Hypothalamus (tissue), 51 donors: ENCODE measurements at regions not wholly inside any gene's neighbourhood (a gene's known extent, or its start where the extent isn't known, plus 50 kb on each side); places are given as distances from the start of the nearest gene placed in this dataset.

ENCODE experiments used
- DNase-seq, 51 donors: peaks; one replicate each; lab custom pipeline; 2025; lab: John Stamatoyannopoulos, UW

DNA sequence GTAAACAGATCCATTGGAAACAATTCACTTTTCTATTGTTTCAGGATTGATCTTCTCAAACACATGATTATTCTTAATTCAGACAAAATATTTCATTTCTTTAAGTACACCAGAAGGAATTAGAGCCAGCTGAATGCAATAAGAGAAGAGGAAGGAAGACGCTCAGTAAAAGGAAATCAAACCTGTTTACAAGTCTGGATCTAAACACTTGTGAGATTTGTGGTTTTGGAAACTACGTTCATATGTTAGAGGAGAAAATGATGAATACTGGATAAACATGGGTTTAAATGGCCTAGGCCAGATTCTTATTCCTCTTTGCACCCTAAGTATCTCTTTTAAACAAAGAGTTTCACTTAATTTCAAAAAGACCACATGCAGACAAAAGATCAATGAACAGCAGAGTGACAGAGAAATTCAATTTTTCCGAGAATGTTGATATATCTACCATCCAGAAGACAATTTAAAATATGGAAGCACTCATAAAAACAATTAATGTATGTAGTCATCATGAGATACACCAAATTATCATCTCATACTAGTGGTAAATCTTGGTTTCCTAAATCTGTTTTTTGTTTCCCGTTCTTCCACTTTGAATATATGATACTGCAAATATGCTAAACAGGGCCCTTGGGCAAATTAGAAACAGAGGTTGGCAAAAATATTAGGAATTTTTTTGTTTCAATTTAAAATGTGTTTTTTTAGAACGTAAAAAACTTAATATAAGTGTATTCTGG is 703.5 kb upstream of the CITED2 start:
- no peak for DNase-seq

DNA sequence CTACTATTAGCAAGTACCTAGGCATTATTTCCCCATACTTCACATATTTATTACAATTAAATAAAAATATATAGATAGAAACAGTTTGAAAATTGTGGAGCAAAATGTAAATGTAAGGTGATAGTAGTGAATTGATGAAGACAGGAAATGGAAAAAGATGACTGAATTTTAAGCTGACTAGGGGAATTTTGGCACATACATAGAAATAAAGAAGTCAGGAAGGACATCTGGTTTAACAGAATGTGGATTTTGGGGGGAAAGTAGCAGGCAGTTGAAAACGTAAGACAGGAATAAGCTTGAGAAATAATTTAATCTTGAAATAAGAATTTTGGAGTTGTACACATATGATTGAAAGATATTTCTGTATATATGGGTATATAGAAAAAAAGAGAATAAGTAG is 701.7 kb upstream of the CITED2 start:
- DNase-seq = no peak

DNA sequence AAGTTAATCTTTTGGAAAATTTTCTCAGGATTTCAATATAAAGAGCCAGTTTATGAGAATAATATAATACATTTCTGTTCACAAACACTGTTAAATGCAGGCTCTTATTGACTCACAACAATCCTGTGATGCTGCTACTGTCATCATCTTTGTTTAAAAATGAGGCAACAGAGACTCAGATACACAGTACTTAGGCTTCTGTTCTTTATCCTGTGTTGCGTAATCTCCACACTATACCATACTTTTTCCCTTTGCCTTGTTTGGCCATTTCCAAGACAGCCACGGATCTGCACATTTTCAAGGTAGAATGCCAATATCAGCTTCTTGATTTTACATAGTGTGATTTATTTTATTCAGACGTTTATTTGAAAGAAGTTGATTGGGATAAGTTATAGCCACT is 699.0 kb upstream of the CITED2 start:
- no peak for DNase-seq

DNA sequence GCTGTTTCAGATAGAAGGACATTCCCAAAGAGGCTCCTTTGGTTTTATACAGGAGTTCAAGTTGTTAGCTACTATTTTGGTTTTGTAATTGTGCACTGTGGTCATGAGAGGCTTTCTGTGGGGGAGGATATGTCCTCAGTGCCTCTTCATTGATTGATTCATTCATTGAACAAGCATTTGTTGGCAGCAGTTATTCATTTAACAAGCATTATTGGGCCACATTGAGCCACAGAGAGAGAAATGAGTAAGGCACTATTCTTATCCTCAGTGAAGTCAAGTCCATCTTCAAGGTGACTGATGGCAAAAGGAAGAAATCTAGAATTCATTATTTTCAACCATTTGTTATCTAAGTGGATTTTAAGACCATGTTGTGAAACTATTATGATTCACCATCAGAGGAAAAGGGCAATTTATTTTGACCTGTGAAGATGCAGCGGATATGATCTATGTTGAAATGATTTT is 697.2 kb upstream of the CITED2 start:
- no peak for DNase-seq

DNA sequence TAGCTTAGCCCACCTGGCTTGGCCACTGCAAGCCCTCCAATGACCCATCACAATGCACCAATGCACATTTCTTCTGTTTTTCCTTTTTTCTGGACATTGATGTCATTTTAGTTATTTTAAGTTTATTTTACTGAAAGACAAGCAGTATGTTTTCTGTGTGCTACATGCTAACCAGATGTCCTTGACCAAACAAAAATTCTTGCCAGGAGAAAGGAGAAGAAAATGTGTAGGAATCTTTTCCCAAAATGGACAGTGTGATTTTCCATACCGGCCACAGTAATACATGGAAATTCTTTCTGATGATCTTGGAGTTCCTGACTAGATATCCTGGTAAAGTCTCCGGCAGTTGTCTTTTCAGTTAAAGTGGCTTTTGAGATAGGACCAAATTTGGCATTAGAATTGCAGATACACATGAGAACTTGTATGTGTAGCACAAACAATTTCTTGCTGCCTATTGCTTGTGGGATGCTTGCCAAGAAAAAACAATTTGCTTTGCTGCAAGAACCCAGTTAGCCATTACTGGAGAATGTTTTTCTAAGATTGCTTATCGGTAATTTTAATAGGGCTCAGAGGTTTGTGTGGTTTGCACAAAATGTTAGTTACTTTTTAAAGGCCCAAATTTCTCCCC is 696.5 kb upstream of the CITED2 start:
- no peak for DNase-seq

DNA sequence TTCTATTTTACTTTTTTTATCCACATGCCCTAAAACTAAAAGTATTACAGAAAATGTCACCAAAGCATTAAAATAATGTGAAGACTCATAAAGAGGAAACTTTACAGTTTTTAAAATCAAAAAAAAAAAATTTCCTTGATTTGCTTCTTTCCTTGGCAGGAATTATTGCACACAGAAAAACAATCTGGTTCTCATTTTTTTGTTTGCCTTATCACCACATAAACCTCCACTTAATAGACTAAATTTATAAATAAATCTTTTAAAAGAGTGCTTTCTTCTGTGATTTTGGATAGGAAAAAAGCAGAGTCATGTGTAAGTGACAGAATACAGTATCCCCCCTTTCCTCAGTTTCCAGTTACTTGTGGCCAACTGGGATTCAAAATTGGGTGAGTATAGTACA is 695.1 kb upstream of the CITED2 start:
- no peak for DNase-seq

DNA sequence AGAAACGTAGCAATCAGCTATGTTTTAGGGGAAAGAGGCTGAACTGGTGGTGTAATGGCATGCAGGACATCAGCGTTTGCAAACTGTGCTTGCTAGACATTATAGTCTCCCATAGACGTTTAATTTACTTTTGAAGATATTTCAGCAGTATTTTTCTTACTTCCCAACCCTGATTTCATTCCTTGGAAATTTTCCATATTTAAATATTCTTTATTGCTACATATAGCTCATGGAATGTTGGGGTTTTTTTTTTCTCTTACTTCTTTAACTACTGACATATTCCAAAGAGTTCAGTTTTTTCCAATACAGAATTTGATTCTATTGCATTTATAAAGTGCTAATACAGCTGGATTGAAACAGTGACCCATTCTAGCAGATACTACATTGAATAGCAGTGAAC is 694.4 kb upstream of the CITED2 start:
- no peak for DNase-seq

DNA sequence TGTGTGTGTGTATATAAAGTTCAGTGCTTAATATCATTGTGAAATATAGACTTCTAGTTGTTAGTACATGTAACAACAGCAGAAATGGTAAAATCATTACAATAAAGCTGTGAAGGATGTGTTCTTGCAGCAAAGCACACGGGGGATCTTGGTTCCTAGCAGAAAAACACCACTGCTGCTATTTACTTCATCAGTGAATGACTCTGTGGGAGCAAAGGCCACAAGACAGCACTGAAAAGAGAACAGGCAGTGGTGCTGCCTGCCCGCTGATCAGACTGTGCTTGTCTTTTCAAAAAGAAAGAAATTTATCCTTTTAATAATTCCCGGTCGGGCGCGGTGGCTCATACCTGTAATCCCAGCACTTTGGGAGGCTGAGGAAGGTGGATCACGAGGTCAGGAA is 689.9 kb upstream of the CITED2 start:
- no peak for DNase-seq

DNA sequence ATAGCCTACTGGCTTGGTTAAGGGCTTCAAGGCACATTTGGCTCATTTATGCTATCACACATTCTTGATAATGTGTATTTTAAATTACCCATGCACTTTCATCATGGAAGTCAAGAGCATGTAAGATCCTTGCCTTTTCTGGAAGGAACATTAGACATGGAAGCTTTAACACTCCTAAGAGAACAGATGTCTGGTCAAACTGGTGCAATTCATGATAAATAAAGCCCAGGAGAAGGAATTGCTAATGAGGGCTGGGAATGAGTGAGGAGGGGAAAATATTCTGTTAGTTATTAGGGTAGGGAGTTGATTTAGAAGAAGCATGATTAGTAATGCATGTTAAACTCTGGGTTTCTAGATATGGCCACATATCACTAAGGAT is 688.6 kb upstream of the CITED2 start:
- no peak for DNase-seq

DNA sequence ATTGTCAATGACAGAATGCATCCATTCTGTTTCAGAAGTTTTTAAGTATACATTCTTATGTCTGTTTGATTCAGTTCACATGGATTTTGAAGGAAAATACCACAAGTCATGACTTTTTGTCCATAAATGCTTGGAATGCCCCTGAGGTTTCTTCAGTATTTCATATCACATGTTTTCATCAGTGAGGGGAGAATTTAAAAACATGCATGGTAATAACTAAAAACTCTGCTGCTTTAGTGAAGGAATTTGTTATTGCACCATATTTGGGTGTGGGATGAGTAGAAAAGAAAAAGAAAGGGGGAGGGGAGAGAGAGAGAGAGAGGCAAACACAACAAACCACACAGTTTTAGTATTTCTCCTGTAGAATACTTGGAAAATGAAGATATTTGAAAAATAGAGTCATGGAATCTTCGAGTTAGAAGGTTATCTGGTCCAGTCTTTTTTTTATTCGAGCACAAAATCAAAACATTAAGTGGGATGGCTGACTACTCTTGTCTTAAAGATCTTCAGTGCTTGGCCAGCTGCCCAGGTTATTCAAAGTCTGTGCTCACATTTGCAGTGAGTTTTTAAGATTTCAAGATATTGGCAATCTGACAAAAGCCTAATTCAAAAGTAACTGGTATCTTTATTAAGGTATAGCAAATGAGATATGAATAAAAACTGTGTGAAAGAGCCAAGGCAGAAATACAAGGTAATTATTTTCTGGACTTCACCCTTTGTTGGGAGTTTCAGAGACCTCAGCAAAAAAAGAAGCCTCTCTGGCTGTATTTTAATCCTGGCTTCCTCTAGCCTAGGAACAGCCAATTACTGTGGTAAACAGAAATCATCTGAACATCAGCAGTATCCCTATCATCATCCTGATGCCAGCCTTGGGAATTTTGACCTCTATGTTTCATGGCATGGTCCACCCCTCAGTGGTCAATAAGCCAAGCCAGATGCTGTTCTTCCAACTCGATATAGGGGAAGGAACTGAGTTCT is 687.9 kb upstream of the CITED2 start:
- DNase-seq = peak in 2 of 51 donors; percentile 2 to 4

DNA sequence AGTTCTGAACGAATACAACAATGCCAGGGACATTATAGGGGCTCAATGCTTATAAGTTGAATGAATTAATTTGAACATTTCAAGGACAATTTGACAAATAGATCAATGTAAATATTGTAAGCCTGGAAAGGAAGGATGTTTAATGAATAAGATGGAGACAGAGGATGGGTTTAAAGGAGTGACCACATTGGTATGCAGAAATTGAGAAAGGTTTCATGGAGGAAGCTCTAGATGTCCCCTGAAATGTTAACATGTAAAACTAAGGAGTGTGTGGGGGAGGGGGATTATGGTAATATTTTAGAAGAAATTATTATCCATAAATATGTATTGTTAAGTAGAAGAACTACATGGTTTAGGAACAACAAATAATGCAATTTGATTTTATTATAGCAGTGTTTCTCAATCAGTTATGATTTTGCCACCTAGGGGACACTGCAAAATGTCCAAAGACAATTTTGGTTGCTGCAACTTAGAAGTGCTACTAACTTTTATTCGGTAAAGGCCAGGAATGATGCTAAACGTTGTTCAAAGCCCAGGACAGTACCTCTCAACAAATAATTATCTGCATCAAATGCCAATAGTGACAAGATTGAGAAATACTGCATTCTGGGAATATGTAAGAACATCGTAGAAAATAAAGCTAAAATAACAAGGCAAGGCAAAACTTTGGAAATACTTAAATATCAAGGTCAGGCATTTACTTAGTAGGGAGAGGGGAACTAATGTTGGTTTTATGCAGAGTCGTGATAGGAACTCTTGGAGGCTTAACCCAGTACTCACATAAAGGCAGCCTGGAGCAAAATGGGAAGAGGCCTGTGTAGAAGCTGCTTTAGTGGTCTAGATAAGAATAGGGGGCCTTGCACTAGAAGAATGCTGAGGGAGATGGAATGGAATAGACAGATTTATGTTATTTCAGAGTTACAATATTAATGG is 686.9 kb upstream of the CITED2 start:
- DNase-seq = no peak

DNA sequence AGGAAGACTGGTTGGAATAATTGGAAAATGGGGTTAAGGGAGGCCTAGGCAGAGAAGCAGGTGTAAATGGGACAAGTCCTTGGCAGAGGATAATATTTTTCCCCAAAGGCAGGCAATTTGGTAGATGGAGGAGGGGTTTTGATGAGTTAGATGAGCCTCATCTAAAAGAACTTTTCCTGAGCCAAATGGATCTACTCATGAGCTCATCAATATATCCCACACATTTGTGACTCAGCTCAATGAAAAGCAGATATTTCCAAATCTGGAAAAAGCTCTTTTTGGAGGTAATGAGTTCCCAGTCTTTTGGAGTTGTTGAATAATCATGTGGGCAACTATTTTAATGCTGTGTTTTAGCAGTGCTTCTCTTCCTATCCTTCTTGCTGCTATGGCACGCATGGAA is 685.5 kb upstream of the CITED2 start:
- no peak for DNase-seq

DNA sequence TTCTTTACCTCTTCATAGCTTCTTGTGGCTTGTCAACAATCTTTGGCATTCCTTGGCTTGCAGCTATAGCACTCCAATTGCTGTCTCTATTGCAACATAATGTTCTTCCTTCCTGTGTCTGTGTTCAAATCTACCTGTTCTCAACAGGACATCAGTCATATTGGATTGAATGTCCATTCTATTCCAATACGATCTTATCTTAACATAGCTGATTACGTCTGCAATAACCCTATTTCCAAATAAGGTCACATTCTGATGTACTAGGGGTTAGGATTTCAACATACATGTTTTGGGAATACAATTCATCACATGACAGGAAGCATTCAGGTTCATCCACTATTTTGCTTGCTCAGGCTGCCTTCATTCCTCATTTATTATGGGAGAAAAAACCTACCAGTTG is 684.4 kb upstream of the CITED2 start:
- DNase-seq = no peak

DNA sequence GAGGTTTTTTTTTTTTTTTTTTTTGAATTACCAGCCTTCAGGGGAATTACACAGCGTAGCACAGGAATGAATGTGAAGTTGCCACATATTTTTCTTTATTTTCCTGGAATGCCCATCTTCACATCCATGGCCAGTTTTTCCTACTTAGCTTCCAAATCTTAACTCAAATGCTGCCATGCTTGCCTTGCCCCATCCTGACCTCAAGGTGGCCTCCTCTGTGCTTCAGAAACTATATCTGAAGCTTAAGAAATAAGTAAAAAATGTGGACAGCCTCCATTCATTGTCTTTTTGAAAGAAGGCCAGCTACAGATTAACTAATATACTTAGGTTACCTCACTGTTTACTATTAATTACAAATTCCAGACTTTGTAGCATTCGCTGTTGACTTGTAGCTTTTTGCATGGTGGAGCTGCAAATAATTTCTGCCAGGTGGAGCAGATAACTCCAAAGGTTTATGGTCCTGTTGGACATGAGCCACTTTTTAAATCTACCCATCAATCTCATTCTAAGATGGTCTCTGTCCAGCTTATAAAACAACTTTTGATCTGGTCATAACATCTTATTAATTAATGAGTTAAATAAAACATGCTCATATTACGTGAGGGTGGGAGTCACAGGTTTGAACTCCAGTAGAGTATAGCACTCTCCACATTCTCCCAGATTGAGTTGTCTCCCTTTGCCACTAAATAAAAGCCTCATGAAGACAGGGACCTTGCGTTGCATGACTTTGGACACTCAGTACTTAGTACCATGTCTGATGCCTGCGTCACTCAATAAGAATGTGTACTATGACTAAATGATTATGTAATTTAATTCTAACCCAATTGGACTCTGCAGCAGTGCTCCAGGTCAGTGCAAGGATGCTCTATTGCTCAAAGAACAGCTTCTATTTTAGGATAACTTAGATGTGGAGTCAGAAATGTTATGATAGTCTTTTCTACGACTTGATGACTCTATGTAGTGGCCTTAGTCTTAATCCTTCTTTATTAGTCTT is 678.6 kb upstream of the CITED2 start:
- no peak for DNase-seq

DNA sequence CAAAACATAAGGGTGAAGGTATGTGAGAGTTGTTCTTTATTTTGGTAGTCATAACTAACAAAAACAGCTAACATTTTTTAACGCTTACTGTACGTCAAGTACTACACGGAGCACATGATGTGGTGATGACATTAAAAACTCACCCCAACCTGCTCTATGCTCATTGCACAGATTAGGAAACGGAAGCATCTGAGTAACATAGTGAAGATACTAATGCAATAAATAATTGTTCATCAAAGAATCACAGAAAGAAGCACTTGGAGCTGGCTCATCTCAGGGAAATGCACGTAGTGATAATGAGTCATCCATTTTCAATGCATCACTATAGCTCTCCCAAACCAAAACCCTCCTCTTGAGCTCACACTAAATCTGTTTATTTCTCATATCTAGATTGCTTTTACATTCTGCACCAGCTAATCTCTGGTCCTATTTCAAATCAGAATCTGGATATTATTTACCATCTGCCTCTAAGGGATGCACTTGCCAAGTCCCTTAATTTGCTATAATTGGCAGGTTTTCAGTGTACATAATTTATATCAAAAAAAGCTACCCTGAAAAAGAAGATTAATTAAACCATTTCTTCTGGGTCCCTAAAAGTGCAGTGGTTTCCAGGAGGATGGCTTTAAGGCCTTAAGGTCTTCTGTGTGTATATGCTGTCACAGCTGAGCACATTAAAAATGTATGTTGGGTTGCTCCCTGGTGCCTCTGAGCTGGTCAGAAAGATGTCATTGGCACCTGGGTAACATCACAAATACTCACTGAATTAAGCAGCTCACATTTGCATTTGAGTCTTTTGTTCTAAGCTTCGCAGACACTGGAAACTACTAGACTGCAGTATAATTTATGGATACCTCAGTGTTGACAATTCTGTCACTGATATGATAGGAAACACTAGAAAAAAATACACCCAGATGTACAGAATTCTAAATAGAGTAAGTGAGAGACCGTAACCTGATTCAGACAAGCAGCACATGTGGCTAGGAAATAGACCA is 677.4 kb upstream of the CITED2 start:
- DNase-seq = no peak

DNA sequence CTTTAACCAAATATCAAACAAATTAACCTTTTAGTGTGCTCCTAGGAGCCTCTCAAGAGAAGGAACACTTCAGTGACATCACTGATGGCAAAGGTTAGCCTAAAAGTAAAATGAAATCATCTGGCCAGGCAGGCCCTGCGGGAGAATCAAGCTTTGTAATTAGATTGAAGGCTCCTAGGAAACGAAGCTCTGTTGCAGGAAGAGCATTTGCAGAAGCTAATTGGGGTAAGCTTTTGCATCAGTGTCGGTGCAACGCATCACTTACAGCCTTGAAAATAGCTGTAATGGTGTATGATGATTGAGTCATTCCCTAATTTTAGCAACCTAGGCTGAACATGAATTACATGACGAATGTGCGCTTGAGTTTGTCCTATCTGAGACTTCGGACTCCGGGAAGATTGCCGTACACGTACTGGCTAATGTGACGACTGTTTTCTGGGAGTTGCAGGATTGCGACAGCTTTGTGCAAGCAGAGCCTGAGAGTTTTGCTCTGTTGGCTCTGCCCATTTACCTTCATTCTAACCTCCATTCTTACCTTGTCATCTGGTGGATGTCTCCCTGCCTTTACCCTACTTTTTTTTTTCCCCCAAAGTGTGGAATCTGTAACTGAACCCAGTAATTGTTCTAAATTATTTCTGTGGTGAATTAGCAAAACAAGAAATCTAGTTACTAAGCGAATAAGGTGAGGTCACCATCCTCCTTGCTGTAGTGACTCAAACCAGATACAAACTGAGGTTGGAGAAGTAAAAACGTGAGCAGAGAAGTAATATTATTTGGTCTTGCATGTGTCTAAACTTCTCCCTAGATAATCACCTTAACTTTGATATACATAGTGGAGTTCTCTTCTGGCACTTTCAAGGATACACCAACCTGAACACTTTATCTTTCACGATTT is 675.9 kb upstream of the CITED2 start:
- no peak for DNase-seq

DNA sequence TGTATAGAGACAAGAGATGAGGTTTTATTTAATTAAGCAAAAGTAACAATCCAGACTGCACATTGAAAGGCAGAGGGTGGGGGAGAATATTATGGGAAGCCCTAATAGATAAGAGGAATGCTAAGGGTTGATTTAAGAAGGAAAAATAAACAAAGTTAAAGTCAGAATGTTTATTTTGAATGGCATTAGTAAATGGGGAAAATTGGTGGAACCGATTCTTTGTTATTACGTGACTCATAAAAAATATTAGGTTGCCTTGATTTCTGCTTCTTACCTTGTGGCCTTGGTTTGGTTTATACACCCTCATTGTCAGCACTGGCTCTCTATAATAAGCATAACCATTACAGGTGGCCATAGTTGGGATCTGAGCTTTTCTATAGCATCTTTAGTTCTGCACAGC is 674.8 kb upstream of the CITED2 start:
- DNase-seq = no peak
